ENCODE measurements at regions not wholly inside any gene's neighbourhood (a gene's known extent, or its start where the extent isn't known, plus 50 kb on each side); places are given as distances from the start of the nearest gene placed in this dataset.

DNA sequence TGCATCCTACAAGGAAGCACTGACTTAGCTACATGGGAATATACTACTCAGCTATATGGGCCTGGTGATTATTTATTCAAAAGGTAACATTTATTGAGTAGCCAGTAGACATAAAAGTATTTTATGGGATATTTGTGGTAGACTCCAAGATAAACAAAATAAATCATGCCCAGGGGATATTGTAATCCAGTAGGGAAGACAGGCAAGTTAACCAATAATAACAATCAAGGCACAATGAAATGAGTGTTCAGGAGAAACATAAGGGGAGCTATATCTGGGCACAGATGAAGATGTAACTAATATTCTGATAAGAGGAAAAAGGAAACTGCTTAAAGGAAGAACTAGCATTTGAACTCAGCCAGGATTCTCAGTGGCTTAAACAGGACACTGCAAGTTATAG is 161.4 kb upstream of the MTNR1B start:
- no peak for DNase-seq

DNA sequence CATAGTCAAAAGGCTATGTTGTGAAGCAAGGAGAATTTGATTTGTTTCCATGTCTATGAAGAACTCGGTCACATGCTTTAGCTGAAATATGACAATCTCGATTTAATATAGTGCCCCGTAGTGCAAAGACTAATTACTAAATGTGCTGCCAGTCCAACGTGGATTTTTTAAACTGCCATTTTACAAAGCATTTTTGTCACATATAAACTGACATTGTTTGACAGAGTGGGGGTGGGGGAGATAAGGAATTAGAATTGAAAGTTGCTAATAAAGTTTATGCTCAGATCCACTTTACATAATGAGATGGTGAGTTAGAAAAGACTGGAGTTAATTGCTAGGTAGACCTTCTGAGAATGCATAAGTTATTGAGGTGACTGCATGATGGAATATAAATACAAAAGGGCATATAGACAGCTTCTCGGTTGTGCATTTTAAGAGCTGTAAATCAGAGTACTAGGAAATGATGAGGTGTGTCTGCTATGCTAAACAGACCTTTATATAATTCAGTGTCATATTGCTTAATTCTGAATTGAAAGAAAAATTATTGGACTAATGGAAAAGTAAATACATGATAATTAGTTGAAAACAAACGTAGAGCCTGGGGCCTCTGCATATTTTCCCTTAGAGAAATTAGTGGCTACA is 158.9 kb upstream of the MTNR1B start:
- no peak for DNase-seq

DNA sequence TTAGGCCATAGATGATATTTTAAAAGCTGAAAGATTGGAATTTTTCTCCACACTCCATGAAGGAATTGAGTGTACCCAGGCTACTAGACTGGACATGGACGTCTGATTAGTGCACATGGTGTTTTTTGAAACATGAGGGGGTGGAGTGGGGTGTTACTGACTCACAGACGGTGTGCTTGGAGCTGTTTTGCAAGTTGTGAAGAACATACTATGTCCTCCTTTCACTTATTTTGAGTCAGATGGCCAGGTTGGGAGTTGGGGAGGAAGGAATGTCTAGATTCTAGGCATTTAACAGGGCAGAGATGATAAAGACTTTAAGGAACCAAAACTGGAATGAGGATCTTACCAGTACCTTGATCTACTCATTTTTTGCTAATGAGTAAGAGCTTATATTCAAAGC is 158.1 kb upstream of the MTNR1B start:
- DNase-seq, result no peak

DNA sequence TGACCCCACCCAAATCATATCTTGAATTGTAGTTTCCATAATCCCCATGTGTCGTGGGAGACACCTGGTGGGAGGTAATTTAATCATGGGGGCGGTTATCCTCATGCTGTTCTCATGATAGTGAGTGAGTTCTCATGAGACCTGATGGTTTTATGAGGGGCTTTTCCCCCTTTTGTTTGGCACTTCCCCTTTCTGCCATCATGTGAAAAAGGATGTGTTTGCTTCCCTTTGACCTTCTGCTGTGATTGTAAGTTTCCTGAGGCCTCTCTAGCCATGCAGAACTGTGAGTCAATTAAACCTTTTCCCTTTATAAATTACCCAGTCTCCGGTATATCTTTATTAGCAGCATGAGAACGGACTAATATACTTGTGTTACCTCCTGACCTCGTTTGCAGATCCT is 156.6 kb upstream of the MTNR1B start:
- DNase-seq, result peak in 1 of 2 experiments; percentile 17

DNA sequence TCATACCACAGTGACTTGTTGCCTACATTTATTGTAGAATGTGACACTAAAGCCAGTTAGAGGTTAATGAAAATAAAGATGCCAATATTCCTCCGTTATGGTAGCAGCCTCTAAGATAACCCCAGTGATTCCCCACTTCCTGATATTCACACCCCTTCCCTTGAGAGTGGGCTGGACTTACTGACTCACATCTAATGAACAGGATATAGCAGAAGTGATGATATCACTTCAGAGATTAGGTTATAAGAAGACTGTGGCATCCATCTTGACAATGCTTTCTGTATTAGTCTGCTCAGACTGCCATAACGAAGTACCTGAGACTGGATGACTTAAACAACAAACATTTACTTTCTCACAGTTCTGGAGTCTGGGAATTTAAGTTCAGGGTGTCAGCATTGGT is 149.6 kb upstream of the MTNR1B start:
- no peak for DNase-seq

DNA sequence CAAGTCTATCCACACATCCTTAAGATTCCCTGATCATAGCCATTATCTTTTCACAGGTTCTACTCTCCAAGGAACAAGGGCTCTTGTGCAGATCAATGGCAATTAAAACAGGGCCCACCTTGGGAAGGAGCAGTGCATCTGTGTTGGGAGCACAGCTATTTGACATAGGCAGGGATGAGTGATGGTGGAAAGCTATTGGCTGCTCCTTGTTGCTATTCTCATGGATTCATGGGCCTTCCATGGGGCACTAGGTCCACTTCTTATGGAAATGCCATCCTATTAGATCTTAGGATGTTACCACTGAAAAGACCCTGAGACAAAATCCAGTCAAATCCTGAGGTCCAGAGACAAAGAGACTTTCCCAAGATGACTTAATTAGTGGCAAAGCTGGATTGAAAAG is 148.6 kb upstream of the MTNR1B start:
- no peak for DNase-seq

DNA sequence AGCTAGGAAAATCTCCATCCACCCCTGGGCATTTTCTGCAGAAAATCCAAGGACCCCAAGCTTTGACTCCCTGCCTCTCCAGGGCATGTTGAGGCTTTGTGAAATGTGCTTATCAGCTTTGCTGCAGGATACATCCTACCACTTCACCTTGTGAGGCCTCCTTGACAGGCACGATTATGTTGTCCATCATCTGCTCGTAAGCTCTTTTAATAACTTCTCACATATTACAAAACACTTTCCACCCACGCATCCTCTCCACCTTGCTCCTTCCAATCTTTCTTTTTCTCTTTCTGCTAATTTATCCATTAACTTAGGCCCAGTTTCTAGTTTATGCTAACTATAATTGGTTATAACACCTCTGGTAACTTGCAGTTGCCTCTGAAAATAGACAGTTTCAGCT is 147.0 kb upstream of the MTNR1B start:
- no peak for DNase-seq

DNA sequence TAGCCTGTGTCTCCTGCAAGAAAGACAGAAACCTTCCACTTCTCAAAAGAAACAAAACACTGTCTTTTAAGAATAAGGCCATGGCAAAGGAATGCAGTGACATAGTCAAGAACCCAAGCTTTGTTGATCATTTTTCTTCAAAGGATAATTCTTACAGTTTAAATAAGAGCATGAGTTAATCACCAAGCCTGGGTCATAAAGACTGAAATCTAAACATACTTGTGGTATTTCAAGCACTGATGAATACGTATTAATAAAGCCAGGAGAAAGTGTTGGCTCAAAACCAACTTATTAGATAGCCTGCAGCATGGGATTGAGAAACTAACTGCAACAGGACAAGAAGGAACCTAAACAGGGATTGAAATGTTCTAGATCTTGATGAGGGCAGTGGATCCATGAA is 143.3 kb upstream of the MTNR1B start:
- no peak for DNase-seq

DNA sequence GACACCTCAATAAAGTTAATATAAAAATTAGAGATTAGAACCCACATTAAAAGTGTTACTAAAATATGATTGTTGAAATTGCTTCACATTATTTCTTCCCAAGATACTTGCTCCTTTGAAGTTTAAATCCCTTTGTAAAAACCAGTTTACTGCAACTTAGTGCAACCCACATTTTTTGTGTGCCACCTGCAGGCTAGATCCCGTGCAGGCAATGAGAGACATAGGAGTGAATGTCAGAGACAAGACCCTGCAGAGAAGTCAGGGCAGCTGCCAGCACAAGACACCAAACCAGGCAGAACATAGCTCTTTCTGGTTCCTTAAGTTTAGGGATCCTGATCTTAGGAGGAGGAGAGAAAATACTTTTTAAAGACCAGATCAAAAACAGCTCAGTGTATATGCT is 142.8 kb upstream of the MTNR1B start:
- no peak for DNase-seq

DNA sequence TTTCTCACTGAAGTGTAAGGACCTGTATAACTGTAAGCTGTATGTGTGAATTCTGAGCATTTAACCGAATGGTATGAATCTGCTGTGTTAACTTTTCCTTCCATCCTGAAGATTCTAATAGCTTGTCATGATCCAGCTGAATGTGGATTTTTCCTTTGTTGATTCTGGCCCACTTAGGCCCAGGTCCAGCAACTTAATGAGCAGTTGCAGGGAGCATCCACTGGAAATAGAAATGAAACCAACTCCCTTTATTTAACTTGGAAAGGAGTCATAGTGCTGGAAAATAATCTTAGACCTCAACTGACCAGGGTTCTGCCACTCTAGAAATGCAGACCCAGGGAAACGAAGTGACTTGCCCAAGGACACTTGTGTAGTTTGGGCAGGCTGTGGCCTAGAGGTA is 142.3 kb upstream of the MTNR1B start:
- DNase-seq, result no peak

DNA sequence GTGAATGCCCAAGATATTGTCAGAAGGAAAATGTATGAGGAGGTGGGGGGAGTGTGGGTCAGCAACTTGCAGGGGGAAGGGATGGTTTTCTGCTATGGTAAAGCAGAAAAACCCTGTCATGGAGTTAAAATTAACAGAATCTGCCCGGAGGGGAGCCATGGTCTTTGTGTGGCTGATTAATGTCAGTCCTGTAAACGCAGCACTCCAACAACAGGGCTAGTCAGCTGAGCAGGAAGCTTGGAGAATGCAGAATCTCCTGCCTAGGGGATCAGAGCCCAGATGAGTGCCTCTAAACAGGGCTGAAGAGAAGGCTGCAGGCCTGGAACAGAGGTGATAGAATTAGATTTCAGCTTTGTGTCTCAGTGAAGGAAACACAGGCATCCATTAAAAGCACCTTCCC is 140.9 kb upstream of the MTNR1B start:
- DNase-seq, result no peak

DNA sequence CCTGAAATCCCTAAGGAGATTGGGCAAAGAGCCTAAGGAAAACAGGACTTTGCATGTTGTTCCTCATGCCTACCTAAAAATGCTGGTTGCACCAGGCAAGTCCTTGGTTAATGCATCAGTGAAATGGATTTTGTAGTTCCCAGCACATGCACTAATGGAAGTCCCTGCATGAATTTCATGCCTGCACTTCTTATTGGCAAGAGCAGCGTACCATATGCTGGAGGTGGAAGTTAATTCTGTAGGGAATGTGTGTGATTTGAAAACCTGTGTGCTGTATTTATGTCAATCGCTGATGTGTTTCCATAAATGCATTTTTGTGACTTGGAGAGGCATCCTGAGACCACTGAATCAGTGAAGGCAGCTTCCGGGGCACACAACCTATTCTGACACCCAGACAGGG is 140.3 kb upstream of the MTNR1B start:
- DNase-seq, result no peak

DNA sequence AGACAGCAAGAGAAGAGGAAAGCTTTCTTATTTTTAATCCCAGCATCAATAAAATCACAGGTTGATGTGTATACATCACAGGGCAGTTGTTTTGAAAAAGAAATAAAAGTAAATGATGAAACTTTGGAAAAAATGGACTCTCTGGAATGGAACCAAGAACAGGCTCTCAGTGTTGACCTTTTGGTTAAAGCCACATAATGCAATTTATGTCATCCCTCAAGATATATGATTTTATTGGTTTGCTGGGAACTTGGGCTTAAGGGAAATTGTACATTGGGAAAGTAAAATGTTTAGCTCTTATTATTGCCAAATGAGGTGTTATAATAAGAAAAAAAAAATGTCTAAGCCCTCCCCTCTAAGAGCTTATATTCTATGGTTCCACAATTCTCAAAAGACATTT is 139.8 kb upstream of the MTNR1B start:
- DNase-seq, result no peak

DNA sequence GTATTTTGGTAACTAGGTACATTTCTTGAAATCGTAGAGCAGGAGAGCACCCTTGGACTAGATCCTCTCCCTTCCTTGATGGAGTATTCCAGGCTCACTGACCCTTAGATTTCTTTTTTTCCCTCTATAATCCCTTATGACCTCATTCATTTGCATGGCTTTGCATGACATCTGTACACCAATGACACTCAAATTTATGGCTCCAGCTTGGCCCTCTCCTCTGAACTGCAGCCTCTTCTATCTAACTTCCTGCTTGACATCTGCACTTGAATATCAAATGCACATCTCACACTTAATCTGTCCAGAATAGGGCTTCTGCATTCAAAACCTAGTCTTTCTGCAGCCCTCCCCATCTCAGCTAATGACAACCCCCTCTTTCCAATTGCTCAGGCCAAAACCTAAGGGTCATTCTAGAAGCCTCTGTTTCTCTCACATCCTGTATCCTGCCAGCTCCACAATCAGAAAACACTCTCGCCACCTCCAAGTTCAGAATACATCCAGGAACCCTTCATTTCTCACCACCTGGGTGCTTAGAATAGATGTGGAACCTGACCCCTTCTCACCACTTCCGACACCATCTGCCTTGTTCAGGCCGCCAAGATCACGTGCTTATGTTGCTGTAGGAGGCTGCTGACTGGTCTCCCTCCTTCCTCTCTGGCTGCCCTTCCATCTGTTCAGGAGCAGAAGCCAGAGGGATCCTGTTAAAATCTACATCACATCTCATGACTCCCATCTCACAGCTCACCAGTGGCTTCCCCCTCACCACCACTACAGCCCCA is 138.9 kb upstream of the MTNR1B start:
- DNase-seq, result peak; percentile 96

DNA sequence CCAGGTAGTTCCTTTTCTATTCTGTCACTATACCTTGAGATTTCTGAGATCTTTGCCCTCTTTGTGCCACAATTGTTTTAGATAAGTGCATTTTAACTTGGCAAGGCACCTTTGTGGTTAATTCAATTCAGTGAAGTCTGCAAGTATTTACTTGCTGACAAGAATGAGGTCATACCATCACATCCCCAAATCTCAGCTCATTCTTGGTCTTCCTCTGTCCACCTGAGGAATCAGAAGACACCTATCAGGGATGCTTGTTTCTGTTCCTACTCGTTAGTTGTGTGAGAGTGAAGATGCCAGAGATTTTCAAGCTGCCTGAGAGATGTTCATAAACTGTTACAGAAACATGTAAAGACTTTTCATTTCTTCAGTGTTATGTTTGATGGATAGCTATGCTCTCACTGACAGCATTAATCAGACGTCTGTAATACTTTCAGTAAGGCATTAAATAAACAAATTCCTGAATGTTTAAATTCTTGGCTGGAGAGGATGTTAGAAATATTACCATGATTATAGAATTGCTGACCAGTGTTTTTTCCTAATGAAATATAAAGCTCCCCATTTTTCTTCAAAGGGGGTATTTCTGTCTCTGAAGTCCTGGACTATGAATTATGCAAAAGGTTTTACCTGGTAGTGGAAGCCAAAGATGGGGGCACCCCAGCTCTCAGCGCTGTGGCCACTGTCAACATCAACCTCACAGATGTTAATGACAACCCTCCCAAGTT is 135.0 kb upstream of the MTNR1B start:
- DNase-seq, result no peak

DNA sequence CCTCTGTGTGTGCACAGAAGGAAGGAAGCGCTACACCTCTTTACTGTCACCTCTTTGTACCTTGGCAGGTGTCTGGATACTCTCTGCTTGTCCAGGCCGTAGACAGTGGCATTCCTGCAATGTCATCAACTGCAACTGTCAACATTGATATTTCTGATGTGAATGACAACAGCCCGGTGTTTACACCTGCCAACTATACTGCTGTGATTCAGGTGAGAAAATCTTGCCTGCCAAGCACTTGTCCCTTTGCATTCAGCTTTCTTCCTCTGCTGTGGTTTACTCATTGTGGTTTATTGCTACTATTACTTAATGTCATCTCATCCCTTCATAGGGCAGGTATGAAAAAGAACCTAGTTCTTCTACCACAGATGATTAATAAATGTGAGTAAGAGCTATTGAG is 131.9 kb upstream of the MTNR1B start:
- DNase-seq, result no peak

DNA sequence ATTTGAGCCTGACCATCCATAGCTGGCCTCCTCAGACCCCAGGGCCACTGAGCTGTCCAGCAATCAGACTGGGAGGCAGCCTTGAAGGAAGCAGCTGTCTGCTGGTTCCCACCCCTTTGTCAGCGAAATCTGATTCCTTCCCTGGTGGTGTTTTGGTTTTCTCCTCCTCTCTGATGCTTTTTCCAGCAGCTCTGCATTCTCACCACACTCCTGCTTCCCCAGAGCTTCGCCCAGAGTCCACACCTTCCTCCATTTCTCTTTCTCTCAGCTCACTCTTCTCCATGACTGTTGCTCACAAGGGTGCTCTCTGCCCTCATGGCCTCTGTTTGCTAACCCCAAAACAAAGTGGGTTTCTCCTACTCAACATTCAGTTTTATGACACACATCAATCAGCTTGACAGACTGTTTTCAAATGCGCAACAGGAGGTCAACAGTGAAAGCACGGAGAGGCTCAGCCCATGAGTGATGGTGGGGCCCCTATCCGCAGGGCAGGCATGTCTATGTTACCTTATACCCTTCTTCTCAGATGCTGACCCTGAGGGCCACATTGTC is 130.6 kb upstream of the MTNR1B start:
- DNase-seq, result peak in 1 of 2 experiments; percentile 19

DNA sequence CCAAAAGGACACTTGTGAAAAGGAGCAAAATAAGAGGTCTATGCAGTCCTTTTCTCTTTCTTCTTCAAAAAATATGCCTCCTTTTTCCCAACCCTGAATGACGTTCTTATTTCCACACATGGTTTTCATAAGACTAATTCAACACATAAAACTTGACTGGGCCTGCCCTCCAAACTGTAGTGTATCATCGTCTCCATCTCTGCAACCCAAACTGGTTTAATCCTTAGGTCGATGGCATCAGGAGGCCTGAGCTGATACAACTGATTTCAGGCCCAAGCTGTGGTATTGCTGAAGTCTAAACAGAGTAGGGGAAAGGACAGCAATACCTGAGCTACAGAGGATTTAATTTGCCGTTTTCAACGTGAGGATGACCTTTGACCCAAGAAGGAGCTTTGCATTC is 130.0 kb upstream of the MTNR1B start:
- DNase-seq, result no peak

DNA sequence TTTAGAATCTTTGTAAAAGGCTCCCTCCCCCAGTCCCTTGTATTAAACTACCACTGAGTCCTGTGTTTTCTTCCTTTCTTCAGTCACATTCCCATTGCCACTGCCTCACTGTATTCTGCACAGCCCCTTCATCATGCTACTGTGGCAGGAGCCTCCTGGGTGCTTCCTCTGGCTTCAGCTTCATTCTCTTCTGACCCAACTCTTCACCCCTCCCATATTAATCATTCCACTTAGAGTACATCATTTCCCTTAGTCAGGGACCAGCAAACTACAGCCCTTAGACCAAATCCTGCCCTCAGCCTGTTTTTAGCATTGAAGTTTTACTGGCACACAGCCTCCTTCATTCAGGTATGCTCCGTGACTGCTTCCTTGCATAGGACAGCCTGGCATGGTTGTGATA is 127.7 kb upstream of the MTNR1B start:
- no peak for DNase-seq

DNA sequence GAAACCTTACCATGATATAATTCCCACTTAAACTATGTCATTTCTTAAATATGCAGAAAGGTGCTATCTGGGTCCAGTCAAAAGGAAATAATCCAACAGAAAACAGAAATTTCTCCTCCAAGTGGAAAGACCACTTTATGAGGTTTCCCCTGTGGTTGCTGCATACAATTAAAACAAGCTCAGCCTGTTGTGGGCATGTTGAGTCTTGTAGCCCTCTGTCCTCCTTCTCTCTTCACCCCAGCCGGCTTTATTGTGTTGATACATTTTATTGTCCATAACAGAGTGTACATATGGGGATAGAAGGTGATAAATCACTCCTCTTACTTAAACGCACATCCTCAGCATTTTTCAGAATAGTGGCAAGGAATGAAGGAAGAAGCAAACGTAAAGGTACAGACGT is 126.0 kb upstream of the MTNR1B start:
- peak in 1 of 2 experiments; percentile 18 for DNase-seq

DNA sequence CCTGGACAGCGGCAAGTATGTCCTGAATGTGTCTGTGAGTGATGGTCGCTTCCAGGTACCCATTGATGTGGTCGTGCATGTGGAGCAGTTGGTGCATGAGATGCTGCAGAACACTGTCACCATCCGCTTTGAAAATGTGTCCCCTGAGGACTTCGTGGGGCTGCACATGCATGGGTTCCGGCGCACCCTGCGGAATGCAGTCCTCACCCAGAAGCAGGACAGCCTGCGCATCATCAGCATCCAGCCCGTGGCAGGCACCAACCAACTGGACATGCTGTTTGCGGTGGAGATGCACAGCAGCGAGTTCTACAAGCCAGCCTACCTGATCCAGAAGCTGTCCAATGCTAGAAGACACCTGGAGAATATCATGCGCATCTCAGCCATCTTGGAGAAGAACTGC is 125.3 kb upstream of the MTNR1B start:
- DNase-seq, result no peak

DNA sequence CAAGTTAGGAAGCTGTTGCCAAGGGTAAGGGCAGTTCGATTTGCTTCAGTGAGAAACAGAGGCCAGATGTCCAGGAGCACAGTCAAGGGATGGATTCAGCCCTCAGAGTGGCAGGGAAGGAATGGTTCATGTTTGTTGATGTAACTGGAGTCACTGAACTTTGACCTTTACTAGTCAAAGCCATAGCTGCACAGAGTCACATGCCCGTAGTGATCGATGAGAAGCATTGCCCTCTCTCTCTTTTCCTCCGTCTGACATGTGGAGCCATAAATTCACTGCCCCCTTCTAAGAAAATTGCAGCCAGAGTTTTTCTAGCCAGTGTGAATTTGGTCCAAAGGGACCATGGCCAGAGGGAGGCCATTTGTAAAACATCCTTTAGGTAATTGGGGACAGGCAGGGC is 124.1 kb upstream of the MTNR1B start:
- DNase-seq, result no peak

DNA sequence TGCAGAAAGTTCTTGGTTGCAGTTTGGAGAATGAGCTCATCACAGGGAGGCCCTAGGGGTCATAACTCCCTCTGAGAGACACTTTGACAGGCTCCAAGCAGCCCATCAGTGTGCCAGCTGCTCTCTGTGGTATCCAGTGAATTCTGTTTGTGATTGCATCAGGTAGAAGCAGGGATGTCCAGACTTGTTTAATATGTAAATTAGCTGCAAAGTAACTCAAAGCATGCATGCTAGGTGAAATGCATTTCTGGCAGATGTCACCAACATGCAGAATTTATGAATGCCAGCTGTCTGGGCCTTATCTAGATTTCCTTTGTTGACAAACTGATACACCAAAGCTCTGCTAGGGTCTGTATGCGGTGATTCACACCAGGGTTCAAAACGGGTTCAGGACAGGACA is 123.6 kb upstream of the MTNR1B start:
- peak in 1 of 2 experiments; percentile 26 for DNase-seq

Data from NCI-H524 (cell line).